Middle frontal gyrus (tissue), 1 donor: ENCODE measurements at regions not wholly inside any gene's neighbourhood (a gene's known extent, or its start where the extent isn't known, plus 50 kb on each side); places are given as distances from the start of the nearest gene placed in this dataset.

Experiments
- DNase-seq: peaks from one replicate; pipeline ENCODE4 v3.0.0-alpha.2; 2015; ENCODE audit warnings: low spot score; ENCODE audit errors: extremely low spot score

GRCh38 chr20:50459124-50459918 lies 50.9 kb upstream of the PTPN1 start:
- DNase-seq: no peak

GRCh38 chr20:50460115-50460607 lies 50.0 kb upstream of the PTPN1 start:
- no peak for DNase-seq
